ENCODE measurements at regions not wholly inside any gene's neighbourhood (a gene's known extent, or its start where the extent isn't known, plus 50 kb on each side); places are given as distances from the start of the nearest gene placed in this dataset.
"Not testable (repeated sequence)": the region's sequence is repeated elsewhere in the genome, so short reads cannot be mapped to it uniquely, and the experiment has no call there.

DNA sequence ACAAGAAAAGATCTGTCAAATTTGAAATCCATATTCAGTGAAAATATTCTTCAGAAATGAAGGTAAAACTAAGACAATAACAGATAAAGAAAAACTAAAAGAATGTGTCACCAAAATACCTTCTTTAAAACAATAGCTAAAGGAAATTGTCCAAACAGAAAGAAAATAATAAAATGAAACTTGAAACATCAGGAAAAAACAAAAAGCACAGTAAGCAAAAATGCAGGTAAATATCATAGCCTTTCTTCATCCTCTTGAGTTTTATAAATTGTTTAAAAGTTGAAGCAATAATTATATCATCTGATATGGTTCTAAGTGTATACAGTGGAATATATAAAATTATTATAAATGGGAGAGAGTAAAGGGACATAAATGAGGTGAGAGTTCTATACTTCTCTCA lies 103.8 kb upstream of the PDE1A start:
- Mint-ChIP-seq H3K36me3 (ENCODE audit: insufficient read depth) (no peaks in the 10 kb centered on the region), H3K9me3 (peaks cover 0 to 1% of the 10 kb centered on the region in 2 donors), H3K4me3 (no peak overlapping the region), H3K4me1 (ENCODE audit: low read depth in 2 of 2) (no peaks in the 10 kb centered on the region), H3K27ac (no peak overlapping the region), H3K27me3 (no peaks in the 10 kb centered on the region)
- no peak for ATAC-seq (replicated peaks)
- no peak for DNase-seq

DNA sequence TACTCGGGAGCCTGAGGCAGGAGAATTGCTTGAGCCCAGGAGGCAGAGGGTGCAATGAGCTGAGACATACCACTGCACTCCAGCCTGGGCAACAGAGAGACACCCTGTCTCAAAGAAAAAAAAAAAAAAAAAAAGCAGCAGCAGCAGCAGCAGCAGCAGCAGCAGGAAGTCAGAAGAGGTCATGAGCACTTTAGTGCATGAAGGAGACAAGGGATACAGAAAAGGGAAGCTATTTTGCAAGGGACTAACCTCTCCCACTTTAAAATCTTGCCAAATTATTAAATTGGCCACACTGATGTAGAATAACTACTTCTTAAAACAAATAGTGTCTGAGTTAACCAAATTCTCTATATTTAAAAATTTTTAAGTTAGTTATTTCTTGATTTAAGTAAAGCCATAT lies 113.4 kb upstream of the PDE1A start:
- Mint-ChIP-seq H3K36me3 (ENCODE audit: insufficient read depth) (no peaks in the 10 kb centered on the region), H3K4me3 (no peak overlapping the region), H3K27ac (no peak overlapping the region), H3K9me3 (no peaks in the 10 kb centered on the region), H3K4me1 (ENCODE audit: low read depth in 2 of 2) (no peaks in the 10 kb centered on the region), H3K27me3 (no peaks in the 10 kb centered on the region)
- DNase-seq (no peak), ATAC-seq (replicated peaks) (no peak)

DNA sequence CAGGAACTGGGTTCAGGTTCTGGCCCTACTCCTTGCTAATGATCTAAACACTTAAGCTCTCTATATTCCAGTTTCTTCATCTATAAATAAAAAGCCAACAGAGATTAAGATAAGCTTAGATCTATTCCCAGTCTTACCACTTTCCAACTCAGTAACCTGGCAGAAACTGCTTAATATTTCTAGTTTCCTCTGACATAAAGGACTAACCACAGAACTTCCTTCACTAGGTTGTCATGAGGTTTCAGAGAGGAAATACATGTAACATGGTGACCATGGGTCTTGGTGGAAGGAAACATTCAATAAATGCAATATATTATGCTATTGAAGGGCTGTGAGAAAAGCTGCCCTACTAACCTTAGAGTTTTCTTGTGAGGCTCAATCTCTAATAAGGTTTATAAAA lies 114.4 kb upstream of the PDE1A start:
- ATAC-seq (replicated peaks) (no peak), DNase-seq (no peak)
- Mint-ChIP-seq H3K9me3 (no peaks in the 10 kb centered on the region), H3K36me3 (ENCODE audit: insufficient read depth) (no peaks in the 10 kb centered on the region), H3K27me3 (no peaks in the 10 kb centered on the region), H3K4me1 (ENCODE audit: low read depth in 2 of 2) (no peaks in the 10 kb centered on the region), H3K4me3 (no peak overlapping the region), H3K27ac (no peak overlapping the region)

DNA sequence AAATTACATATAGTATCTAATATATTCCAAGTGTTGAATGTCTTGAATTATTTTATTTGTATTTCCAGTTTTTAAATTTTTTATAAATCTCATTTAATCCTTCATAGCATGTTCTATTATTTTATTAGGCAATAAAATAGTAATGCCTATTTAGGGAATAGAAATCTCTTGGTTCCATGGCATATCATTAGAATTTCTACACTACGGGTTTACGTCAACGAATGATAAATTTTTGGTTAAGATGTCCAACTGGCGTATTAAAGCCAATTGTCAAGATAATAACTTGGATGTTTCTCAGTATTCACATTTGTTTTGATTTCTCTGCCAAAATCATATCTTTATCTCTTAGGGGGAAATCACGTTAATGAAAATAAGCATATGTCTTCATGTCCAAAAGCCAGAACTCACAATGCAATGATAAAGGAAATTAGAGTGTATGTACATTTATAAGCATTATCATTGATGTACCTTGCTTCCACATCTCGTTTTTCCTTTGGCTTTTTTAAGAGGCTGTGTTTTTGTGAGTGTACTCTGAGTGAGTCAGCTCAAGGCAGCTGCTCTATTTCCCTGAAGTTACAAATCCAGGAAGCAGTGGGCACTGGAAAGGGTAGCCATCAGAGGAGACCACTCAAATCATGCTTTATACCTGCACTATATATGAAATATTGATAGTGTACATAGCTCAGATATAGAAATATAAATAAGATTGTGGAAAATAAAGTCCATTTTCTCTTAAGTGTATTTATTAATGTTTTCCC lies 115.8 kb upstream of the PDE1A start:
- DNase-seq (no peak), ATAC-seq (replicated peaks) (no peak)
- H3K27me3 Mint-ChIP-seq, result no peaks in the 10 kb centered on the region
- peaks cover 0 to 3% of the 10 kb centered on the region in 2 donors for H3K9me3 Mint-ChIP-seq
- no peaks in the 10 kb centered on the region for H3K4me1 Mint-ChIP-seq (ENCODE audit: low read depth in 2 of 2)
- H3K4me3 Mint-ChIP-seq, result no peak overlapping the region
- H3K36me3 Mint-ChIP-seq (ENCODE audit: insufficient read depth), result no peaks in the 10 kb centered on the region
- no peak overlapping the region for H3K27ac Mint-ChIP-seq

DNA sequence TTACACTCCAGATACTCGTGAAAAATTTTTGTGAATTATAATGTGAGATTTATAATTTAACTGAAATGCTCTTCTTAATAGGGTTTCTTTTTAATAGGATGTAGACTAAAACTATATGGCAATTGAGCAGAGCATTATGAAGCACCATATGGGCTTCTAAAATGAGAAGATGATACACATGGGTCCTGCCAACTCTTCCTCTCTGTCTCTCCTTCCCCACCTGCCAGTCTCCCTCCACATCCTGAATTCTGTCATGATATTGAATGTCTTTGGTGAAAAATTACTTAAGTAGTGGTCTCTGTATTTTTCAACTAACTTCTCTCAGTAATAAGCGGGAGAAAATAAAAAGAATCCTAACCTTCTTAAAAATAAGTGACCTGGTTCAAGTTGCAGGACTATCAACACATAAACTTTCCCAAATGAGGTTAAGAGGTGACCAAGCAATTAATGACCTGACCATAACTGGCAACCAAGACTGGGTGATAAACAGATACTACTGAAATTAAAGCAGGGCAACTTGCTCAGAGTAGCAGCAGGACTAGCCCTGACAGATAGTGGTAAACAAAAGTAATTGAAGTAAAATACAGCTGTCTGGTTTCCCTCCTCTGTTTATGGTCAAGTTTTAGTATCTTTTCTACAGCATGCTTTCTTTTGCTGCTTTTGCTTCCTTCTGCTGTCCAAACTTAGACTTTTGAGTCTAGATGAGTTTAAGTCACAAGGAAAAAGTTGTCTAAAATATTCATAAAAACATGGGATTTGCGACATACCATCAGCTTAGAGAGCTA lies 117.1 kb upstream of the PDE1A start:
- no peaks in the 10 kb centered on the region for H3K4me1 Mint-ChIP-seq (ENCODE audit: low read depth in 2 of 2)
- no peaks in the 10 kb centered on the region for H3K36me3 Mint-ChIP-seq (ENCODE audit: insufficient read depth)
- no peaks in the 10 kb centered on the region for H3K27me3 Mint-ChIP-seq
- no peak overlapping the region for H3K4me3 Mint-ChIP-seq
- peaks cover 0 to 3% of the 10 kb centered on the region in 2 donors for H3K9me3 Mint-ChIP-seq
- no peak for DNase-seq
- H3K27ac Mint-ChIP-seq, result no peak overlapping the region
- no peak for ATAC-seq (replicated peaks)

DNA sequence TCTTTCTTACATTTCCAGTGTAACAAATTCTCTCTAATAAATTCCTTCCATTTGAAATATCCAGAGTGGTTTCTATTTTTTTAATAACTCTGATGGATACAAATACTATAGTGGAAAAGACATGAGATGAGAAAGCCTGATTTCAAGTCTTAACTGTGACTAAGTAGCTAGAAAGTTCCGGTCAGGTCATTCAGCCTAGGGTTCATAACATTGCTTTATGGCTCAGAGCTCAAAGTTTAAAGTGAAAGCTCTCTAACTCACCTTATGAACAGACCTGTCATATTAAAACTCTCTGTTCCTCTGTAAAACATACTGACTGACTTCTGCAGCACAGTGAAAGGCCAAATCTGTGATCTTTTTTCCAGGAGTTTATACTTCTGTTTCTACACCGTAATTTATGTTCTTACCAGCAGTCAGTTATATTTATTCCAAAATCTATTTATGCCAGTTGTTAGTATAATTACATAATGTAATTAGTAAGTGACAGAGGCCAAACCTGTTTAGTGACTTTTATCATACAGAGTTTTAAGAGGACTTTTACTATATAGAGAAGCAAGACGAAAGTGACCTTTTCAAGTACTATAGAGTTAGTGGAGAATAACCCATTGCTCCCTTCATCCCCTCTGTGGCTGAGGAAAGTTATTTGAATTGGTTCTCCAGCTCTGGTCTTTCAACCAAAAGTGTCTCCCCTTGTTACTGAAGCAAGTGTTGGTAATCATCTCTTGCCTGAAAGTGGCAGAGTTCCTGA lies 118.8 kb upstream of the PDE1A start:
- H3K4me1 Mint-ChIP-seq (ENCODE audit: low read depth in 2 of 2), result no peaks in the 10 kb centered on the region
- no peak overlapping the region for H3K4me3 Mint-ChIP-seq
- H3K9me3 Mint-ChIP-seq, result peaks cover 3 to 4% of the 10 kb centered on the region in 2 donors
- H3K27ac Mint-ChIP-seq, result no peak overlapping the region
- no peak for DNase-seq
- ATAC-seq (replicated peaks), result no peak
- no peaks in the 10 kb centered on the region for H3K36me3 Mint-ChIP-seq (ENCODE audit: insufficient read depth)
- H3K27me3 Mint-ChIP-seq, result peaks cover 0 to 5% of the 10 kb centered on the region in 2 donors

DNA sequence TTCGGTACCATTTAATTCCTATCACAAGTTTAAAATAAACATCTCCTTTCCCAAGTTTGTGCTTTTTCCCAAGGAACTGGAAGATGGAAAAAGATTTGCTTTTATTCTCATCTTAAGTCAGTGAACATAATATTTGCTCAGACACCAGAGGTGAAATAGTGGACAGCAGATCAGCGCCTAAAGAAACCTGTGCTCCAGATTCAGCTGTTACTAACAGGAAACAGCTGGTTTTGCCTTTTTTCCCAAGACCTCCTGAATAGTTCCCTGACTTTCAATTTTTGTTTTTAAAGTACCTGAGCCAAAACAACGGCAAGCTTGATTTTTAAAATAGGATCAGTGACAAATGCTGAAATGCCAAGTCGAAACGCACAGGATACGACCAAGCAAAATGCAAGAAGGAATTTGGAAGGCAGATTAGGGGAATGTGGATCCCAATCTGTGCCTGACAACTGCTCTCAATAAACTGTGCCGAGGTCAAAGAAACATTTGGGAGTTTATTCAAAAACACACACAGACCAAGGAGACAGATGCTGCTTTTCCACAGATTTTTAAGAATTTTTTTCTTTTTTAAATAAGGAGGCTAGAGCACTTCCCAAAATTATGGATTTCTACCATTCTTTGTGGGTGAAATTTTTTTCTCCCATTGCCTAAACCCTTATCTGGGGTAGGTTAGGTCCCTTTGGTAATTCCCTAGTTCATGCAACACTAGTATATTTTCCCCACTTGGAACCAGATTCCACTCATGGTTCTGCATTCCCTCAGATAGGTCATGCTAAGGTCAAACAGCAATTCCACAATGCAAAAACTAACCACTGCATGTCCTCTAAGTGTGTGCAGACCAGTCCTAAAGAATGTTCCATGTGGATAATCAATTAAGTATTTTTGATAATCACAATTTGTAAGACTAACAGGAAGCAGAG lies 121.5 kb upstream of the PDE1A start:
- Mint-ChIP-seq H3K27ac (no peak overlapping the region), H3K36me3 (ENCODE audit: insufficient read depth) (no peaks in the 10 kb centered on the region), H3K27me3 (peaks cover 0 to 5% of the 10 kb centered on the region in 2 donors), H3K9me3 (peaks cover 5 to 6% of the 10 kb centered on the region in 2 donors), H3K4me1 (ENCODE audit: low read depth in 2 of 2) (no peaks in the 10 kb centered on the region), H3K4me3 (no peak overlapping the region)
- ATAC-seq (replicated peaks) (no peak), DNase-seq (no peak)

DNA sequence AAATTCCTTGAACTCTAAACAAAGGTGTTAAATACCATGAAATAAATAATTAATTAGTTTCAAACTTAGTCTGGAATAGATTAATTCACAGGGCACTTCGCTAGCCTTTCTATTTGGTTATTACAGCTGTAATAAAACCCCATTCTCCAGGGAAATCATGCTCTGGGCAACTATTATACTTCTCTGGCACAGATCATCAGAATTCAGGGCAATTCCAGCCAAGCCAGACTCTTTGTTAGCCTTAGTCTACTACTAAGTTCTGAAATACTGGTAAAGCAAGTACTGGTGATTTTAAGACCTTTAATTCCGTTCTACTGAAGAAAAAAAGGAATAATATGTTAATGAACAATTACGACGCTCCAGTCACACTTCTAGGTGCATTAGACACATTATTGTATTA lies 123.4 kb upstream of the PDE1A start:
- no peaks in the 10 kb centered on the region for H3K4me1 Mint-ChIP-seq (ENCODE audit: low read depth in 2 of 2)
- H3K9me3 Mint-ChIP-seq, result peaks cover 5 to 6% of the 10 kb centered on the region in 2 donors
- ATAC-seq (replicated peaks) (no peak), DNase-seq (no peak)
- no peaks in the 10 kb centered on the region for H3K36me3 Mint-ChIP-seq (ENCODE audit: insufficient read depth)
- no peak overlapping the region for H3K4me3 Mint-ChIP-seq
- H3K27me3 Mint-ChIP-seq, result peaks cover 0 to 5% of the 10 kb centered on the region in 2 donors
- no peak overlapping the region for H3K27ac Mint-ChIP-seq

DNA sequence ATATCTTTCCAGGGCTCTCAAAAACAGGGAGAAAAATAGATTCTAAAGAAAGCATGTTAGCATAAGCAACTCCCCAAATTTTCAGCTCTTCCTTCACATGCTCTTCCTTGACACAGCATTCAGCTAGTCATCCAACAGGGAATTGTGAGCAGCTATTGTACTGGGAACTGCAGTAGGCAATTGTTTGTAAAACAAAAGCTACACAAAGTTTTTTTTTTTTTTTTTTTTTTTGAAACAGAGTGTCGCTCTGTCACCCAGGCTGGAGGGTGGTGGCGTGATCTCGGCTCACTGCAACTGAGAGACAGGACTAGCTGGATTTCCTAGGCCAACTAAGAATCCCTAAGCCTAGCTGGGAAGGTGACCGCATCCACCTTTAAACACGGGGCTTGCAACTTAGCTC lies 125.4 kb upstream of the PDE1A start:
- DNase-seq; H3K4me3 Mint-ChIP-seq; ATAC-seq (replicated peaks); H3K36me3 Mint-ChIP-seq (ENCODE audit: insufficient read depth); H3K4me1 Mint-ChIP-seq (ENCODE audit: low read depth in 2 of 2); H3K27me3 Mint-ChIP-seq; H3K9me3 Mint-ChIP-seq; H3K27ac Mint-ChIP-seq: not testable (repeated sequence)

DNA sequence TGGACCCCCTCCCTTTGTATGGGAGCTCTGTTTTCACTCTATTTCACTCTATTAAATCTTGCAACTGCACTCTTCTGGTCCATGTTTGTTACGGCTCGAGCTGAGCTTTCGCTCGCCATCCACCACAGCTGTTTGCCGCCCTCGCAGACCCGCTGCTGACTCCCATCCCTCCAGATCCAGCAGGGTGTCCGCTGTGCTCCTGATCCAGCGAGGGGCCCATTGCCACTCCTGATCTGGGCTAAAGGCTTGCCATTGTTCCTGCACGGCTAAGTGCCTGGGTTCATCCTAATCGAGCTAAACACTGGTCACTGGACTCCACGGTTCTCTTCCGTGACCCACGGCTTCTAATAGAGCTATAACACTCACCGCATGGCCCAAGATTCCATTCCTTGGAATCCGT lies 125.9 kb upstream of the PDE1A start:
- not testable (repeated sequence) for H3K4me3 Mint-ChIP-seq

DNA sequence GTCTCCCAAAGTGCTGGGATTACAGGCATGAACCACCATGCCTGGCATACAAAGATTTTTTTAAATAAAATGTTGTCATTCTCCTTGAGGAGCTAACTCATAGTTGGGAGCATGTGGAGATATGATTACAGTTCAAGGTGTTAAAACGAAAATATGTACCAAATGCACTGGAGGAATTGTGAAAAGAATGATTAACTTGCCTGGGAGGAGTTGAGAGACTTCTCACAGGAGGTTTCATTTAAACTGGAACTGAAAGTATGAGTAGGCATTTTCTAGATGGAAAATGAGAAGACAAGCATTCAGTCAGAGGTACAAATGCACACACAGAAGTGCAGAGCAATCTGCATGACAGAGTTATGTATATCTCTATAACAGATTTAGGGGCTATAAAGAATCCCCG lies 126.6 kb upstream of the PDE1A start:
- ATAC-seq (replicated peaks) (no peak), DNase-seq (no peak)
- Mint-ChIP-seq H3K4me1 (ENCODE audit: low read depth in 2 of 2) (no peaks in the 10 kb centered on the region), H3K27me3 (peaks cover 0 to 5% of the 10 kb centered on the region in 2 donors), H3K27ac (no peak overlapping the region), H3K4me3 (no peak overlapping the region), H3K36me3 (ENCODE audit: insufficient read depth) (no peaks in the 10 kb centered on the region), H3K9me3 (peaks cover 2 to 6% of the 10 kb centered on the region in 2 donors)

More for the DNA sequence above, 125.9 kb upstream of the PDE1A start:
- not testable (repeated sequence) for H3K27ac Mint-ChIP-seq; DNase-seq; H3K9me3 Mint-ChIP-seq; H3K4me1 Mint-ChIP-seq (ENCODE audit: low read depth in 2 of 2); ATAC-seq (replicated peaks); H3K36me3 Mint-ChIP-seq (ENCODE audit: insufficient read depth); H3K27me3 Mint-ChIP-seq

DNA sequence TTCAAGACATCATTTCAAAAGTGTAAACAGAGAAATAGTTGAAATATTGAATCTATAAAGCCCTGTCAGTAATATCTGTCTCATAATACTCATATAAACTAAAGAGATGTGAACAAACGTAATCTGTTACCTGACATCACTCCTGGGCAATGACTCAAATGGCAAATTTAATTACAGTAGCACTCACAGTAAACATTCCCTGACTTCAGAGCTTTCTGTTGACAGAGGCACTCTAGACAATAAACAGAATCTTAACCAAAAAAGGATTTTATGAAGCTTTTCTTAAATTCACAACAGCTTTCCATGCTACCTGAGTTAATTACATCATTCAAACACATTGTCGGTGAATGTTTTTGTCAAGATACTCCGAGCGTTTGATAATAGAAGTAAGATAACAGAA lies 128.1 kb upstream of the PDE1A start:
- DNase-seq (no peak), ATAC-seq (replicated peaks) (no peak)
- peaks cover 0 to 5% of the 10 kb centered on the region in 2 donors for H3K27me3 Mint-ChIP-seq
- H3K4me1 Mint-ChIP-seq (ENCODE audit: low read depth in 2 of 2), result no peaks in the 10 kb centered on the region
- H3K9me3 Mint-ChIP-seq, result peaks cover 2 to 6% of the 10 kb centered on the region in 2 donors
- no peak overlapping the region for H3K27ac Mint-ChIP-seq
- no peaks in the 10 kb centered on the region for H3K36me3 Mint-ChIP-seq (ENCODE audit: insufficient read depth)
- H3K4me3 Mint-ChIP-seq, result no peak overlapping the region

DNA sequence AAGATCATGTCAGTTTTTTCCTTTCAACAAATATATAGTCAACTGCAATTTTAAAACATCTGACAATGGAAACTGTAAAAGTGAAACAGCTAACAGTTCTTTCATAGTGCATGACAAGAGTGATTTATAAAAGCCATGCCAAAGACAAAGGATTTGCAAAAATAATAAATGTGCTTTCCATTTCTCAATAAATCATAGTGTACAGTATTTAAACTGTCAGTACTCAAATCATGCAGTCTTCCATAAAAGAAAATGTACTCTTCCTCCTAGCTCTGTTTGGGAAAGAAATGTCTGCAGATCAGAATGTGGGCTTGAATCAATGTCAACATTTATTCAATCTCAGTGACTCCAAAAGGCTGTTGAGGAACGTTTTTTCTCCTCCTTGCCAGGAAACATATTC lies 131.7 kb upstream of the PDE1A start:
- Mint-ChIP-seq H3K4me3 (no peak overlapping the region), H3K27ac (no peak overlapping the region), H3K36me3 (ENCODE audit: insufficient read depth) (no peaks in the 10 kb centered on the region), H3K4me1 (ENCODE audit: low read depth in 2 of 2) (no peaks in the 10 kb centered on the region), H3K9me3 (peaks cover 6 to 8% of the 10 kb centered on the region in 2 donors), H3K27me3 (no peaks in the 10 kb centered on the region)
- ATAC-seq (replicated peaks), result no peak
- DNase-seq, result no peak
